Keratinocyte (primary cell): ENCODE measurements at regions not wholly inside any gene's neighbourhood (a gene's known extent, or its start where the extent isn't known, plus 50 kb on each side); places are given as distances from the start of the nearest gene placed in this dataset.

Experiments used
- DNase-seq: peaks from one replicate; pipeline ENCODE4 v3.0.0-alpha.2; 2011; ENCODE audit warnings: low read depth, missing footprints, low spot score
- FAIRE-seq: peaks from 2 replicates; lab custom pipeline; 2011; peaks lifted over from hg19 to GRCh38; lab: Jason Lieb, UNC
- H2AFZ ChIP-seq: 2 replicates; pipeline ENCODE4 v1.6.0; 2012; ENCODE audit warnings: low read length, control low read depth, inconsistent platforms; ENCODE audit not compliant: control insufficient read depth
- H3K27ac ChIP-seq: 2 replicates; pipeline ENCODE4 v1.5.1; 2011; ENCODE audit warnings: low read length; ENCODE audit not compliant: control insufficient read depth, insufficient read depth
- H3K27me3 ChIP-seq: 3 replicates; pipeline ENCODE4 v1.6.0; 2011; ENCODE audit warnings: low read length; ENCODE audit not compliant: control insufficient read depth, insufficient read depth; ENCODE audit errors: extremely low read depth
- H3K36me3 ChIP-seq, 2 experiments: 2 replicates in 1 of 2; 3 replicates in 1 of 2; pipeline ENCODE4 v1.5.1; 2011; ENCODE audit warnings: low read length in 2 of 2, mild to moderate bottlenecking in 1 of 2; ENCODE audit not compliant: control insufficient read depth in 2 of 2, insufficient read depth in 2 of 2; ENCODE audit errors: extremely low read depth in 1 of 2
- H3K4me1 ChIP-seq: 3 replicates; pipeline ENCODE4 v1.5.1; 2011; ENCODE audit warnings: low read length; ENCODE audit not compliant: control insufficient read depth, insufficient read depth; ENCODE audit errors: extremely low read depth
- H3K4me2 ChIP-seq: 3 replicates; pipeline ENCODE4 v1.6.0; 2011; ENCODE audit warnings: low read depth, low read length; ENCODE audit not compliant: control insufficient read depth, insufficient read depth; ENCODE audit errors: extremely low read depth
- H3K4me3 ChIP-seq, 3 experiments: fragments of 200-600 bp in 1 of 3; sonication (generic) in 1 of 3; 2 replicates in 2 of 3; 3 replicates in 1 of 3; pipeline ENCODE4 v1.5.1; 2011 to 2016; ENCODE audit warnings: low read length in 3 of 3, mild to moderate bottlenecking in 3 of 3, control low read depth in 2 of 3, inconsistent platforms in 1 of 3, low read depth in 1 of 3, mixed read lengths in 1 of 3, mixed run types in 1 of 3, moderate library complexity in 1 of 3; ENCODE audit not compliant: control insufficient read depth in 2 of 3, insufficient read depth in 2 of 3; ENCODE audit errors: extremely low read depth in 1 of 3
- H3K79me2 ChIP-seq: 2 replicates; pipeline ENCODE4 v1.6.0; 2012; ENCODE audit warnings: low read length; ENCODE audit not compliant: control insufficient read depth, insufficient read depth
- H3K9ac ChIP-seq: 3 replicates; pipeline ENCODE4 v1.6.0; 2011; ENCODE audit warnings: low read length; ENCODE audit not compliant: control insufficient read depth, insufficient read depth; ENCODE audit errors: extremely low read depth
- H3K9me1 ChIP-seq: 3 replicates; pipeline ENCODE4 v1.6.0; 2011; ENCODE audit warnings: low read length; ENCODE audit not compliant: control insufficient read depth, insufficient read depth; ENCODE audit errors: extremely low read depth
- H3K9me3 ChIP-seq: 2 replicates; pipeline ENCODE4 v1.5.1; 2012; ENCODE audit warnings: low read depth, low read length; ENCODE audit not compliant: control insufficient read depth
- H4K20me1 ChIP-seq: 3 replicates; pipeline ENCODE4 v1.6.0; 2011; ENCODE audit warnings: low read length; ENCODE audit not compliant: control insufficient read depth, insufficient read depth; ENCODE audit errors: extremely low read depth
- EZH2 ChIP-seq: IDR thresholded peaks from one replicate; pipeline ENCODE4 v1.6.1; 2012; ENCODE audit warnings: inconsistent platforms, mild to moderate bottlenecking, low read length, moderate library complexity
- dilution Hi-C: fragments of 300-500 bp; cut with MboI; formaldehyde crosslinking; loops from one replicate; pipeline ENCODE4 v1.7.0; 2020; ENCODE audit warnings: low sequenced_read_pairs; ENCODE audit not compliant: extremely low pct_ligation_motif_present
- TF ChIP-seq, protein P1 (sequence below), 3 experiments: IDR thresholded peaks in 1 of 3; conservative IDR thresholded peaks in 1 of 3; optimal IDR thresholded peaks in 1 of 3; 2 replicates in 2 of 3; 3 replicates in 1 of 3; pipeline versions ENCODE3 to v1.5.1; 2011; ENCODE audit warnings: low read length in 3 of 3, mild to moderate bottlenecking in 3 of 3, moderate library complexity in 2 of 3, control low read depth in 1 of 3, inconsistent platforms in 1 of 3; ENCODE audit not compliant: insufficient read depth in 2 of 3; ENCODE audit errors: extremely low read depth in 1 of 3

DNA sequence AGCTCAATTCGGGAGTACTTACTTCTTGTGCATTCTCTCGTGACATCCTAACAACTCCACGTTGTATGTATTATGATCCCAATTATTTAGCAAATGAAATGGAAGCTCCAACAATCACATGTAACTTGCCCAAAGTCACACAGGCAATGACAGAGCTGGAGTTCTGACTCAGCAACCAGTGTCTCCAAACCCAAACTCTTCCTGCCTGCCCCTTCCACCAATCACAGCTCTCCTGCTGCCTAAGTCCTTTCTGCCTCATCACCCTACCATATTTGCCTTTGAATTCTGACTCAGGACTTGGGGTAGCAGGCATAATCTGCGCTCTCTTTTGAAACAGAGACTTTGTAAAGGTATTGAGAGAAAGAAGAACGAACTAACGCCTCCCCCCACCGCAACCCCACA is 245.2 kb upstream of the MAF start:
- H3K27me3 ChIP-seq = no peaks in the 10 kb centered on the region
- no peak overlapping the region for H2AFZ ChIP-seq
- dilution Hi-C loops = no loop called here
- peaks cover 35% of the 10 kb centered on the region for H3K4me1 ChIP-seq
- H3K4me3 ChIP-seq = no peak overlapping the region
- FAIRE-seq (no peak), DNase-seq (no peak)
- H4K20me1 ChIP-seq = no peaks in the 10 kb centered on the region
- no peak overlapping the region for H3K9ac ChIP-seq
- H3K9me3 ChIP-seq = no peaks in the 10 kb centered on the region
- no peak overlapping the region for H3K4me2 ChIP-seq
- no peaks in the 10 kb centered on the region for H3K79me2 ChIP-seq
- H3K27ac ChIP-seq = no peak overlapping the region
- peaks cover 2% of the 10 kb centered on the region for H3K9me1 ChIP-seq
- H3K36me3 ChIP-seq = no peaks in the 10 kb centered on the region
- TF ChIP-seq, protein P1, sequence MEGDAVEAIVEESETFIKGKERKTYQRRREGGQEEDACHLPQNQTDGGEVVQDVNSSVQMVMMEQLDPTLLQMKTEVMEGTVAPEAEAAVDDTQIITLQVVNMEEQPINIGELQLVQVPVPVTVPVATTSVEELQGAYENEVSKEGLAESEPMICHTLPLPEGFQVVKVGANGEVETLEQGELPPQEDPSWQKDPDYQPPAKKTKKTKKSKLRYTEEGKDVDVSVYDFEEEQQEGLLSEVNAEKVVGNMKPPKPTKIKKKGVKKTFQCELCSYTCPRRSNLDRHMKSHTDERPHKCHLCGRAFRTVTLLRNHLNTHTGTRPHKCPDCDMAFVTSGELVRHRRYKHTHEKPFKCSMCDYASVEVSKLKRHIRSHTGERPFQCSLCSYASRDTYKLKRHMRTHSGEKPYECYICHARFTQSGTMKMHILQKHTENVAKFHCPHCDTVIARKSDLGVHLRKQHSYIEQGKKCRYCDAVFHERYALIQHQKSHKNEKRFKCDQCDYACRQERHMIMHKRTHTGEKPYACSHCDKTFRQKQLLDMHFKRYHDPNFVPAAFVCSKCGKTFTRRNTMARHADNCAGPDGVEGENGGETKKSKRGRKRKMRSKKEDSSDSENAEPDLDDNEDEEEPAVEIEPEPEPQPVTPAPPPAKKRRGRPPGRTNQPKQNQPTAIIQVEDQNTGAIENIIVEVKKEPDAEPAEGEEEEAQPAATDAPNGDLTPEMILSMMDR (optimal IDR thresholded peaks at IDR 0.05 in 1 of 3, IDR thresholded peaks at IDR 0.05 in 1 of 3, conservative IDR thresholded peaks at IDR 0.05 in 1 of 3; ENCODE audit: extremely low read depth in 1 of 3, insufficient read depth in 2 of 3, low read length in 3 of 3) = no peak
- no peak for TF ChIP-seq EZH2

DNA sequence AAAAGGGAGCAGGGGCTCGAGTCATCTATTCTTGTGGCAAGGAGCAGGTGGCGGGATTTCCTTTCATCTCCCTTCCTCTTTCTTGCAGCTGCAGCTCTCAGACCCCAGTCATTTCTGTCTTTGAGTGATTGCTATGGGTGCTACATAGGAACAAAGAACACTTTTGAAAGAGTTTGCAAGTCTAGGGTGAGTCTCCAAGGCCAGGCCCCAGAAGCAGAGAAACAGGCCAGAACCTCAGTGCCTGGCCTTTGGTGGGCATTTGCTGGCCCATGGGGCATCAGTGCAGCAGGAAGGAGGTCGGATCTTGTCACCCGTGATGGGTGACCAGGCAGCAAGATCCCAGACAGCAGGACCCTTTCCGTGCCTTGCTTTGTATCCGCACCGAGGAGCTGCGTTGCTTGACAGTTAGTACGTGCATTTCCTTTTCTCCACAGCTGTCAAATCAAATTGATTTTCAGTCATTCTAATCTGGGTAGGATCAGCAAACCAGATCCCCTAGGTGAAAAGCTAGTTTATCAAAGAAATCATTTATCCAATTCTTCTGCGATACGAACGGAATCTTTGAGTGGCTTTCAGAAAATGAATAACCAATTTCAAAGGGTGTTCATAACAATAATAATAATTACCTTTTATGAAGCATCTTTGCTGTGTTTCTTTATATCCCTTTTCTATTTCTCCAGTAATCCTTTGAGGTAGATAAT is 244.6 kb upstream of the MAF start:
- no peaks in the 10 kb centered on the region for H3K27me3 ChIP-seq
- no peaks in the 10 kb centered on the region for H3K9me3 ChIP-seq
- peaks cover 32% of the 10 kb centered on the region for H3K4me1 ChIP-seq
- no peak overlapping the region for H3K4me2 ChIP-seq
- TF ChIP-seq EZH2 = no peak
- TF ChIP-seq, protein P1 (optimal IDR thresholded peaks at IDR 0.05 in 1 of 3, IDR thresholded peaks at IDR 0.05 in 1 of 3, conservative IDR thresholded peaks at IDR 0.05 in 1 of 3; ENCODE audit: extremely low read depth in 1 of 3, insufficient read depth in 2 of 3, low read length in 3 of 3) = no peak
- H3K9me1 ChIP-seq = peaks cover 2% of the 10 kb centered on the region
- H4K20me1 ChIP-seq = no peaks in the 10 kb centered on the region
- dilution Hi-C loops = no loop called here
- H3K9ac ChIP-seq = no peak overlapping the region
- H3K79me2 ChIP-seq = no peaks in the 10 kb centered on the region
- no peak overlapping the region for H2AFZ ChIP-seq
- no peak overlapping the region for H3K27ac ChIP-seq
- FAIRE-seq (no peak), DNase-seq (no peak)
- no peak overlapping the region for H3K4me3 ChIP-seq
- H3K36me3 ChIP-seq = no peaks in the 10 kb centered on the region
